DMS79 treated with DMSO at 0.1 percent for 48 hours (cell line): ENCODE measurements at regions not wholly inside any gene's neighbourhood (a gene's known extent, or its start where the extent isn't known, plus 50 kb on each side); places are given as distances from the start of the nearest gene placed in this dataset.

Experiments used
- DNase-seq: peaks from one replicate; lab custom pipeline; 2025; lab: John Stamatoyannopoulos, UW

GRCh38 chr17:72301887-72302286 lies 181.1 kb downstream of the SOX9 start:
- DNase-seq, result peak; percentile 2

- no peak for DNase-seq
These were observed 181.9 kb downstream of the SOX9 start for GRCh38 chr17:72302735-72303134.

GRCh38 chr17:72303787-72304733 lies 183.2 kb downstream of the SOX9 start:
- DNase-seq, result no peak

GRCh38 chr17:72304859-72305258 lies 184.0 kb downstream of the SOX9 start:
- DNase-seq, result no peak

- DNase-seq, result no peak
These were observed 184.7 kb downstream of the SOX9 start for GRCh38 chr17:72305472-72305871.

- no peak for DNase-seq
These were observed 185.2 kb downstream of the SOX9 start for GRCh38 chr17:72306037-72306436.

- no peak for DNase-seq
These were observed 187.0 kb downstream of the SOX9 start for GRCh38 chr17:72307836-72308235.

GRCh38 chr17:72308744-72309385 lies 188.0 kb downstream of the SOX9 start:
- DNase-seq, result no peak

GRCh38 chr17:72311004-72311403 lies 190.2 kb downstream of the SOX9 start:
- no peak for DNase-seq

- DNase-seq, result no peak
These were observed 194.5 kb downstream of the SOX9 start for GRCh38 chr17:72315122-72315913.

- no peak for DNase-seq
These were observed 197.3 kb downstream of the SOX9 start for GRCh38 chr17:72318131-72318530.

GRCh38 chr17:72321896-72322295 lies 201.1 kb downstream of the SOX9 start:
- no peak for DNase-seq

- no peak for DNase-seq
These were observed 211.5 kb downstream of the SOX9 start for GRCh38 chr17:72332367-72332766.

- no peak for DNase-seq
These were observed 212.8 kb downstream of the SOX9 start for GRCh38 chr17:72333570-72333969.

GRCh38 chr17:72334205-72334604 lies 213.4 kb downstream of the SOX9 start:
- DNase-seq, result no peak

- DNase-seq, result peak; percentile 47
These were observed 215.4 kb downstream of the SOX9 start for GRCh38 chr17:72336026-72336803.

- no peak for DNase-seq
These were observed 215.9 kb downstream of the SOX9 start for GRCh38 chr17:72336804-72337070.

GRCh38 chr17:72338304-72338703 lies 217.5 kb downstream of the SOX9 start:
- no peak for DNase-seq

GRCh38 chr17:72338847-72339790 lies 218.3 kb downstream of the SOX9 start:
- DNase-seq, result no peak

- no peak for DNase-seq
These were observed 220.0 kb downstream of the SOX9 start for GRCh38 chr17:72340836-72341235.

- DNase-seq, result no peak
These were observed 221.2 kb downstream of the SOX9 start for GRCh38 chr17:72342061-72342460.
